H9 (cell line): ENCODE measurements at regions not wholly inside any gene's neighbourhood (a gene's known extent, or its start where the extent isn't known, plus 50 kb on each side); places are given as distances from the start of the nearest gene placed in this dataset.

Experiments
- DNase-seq: peaks from one replicate; pipeline ENCODE4 v3.0.0-alpha.2; 2017
- H2AFZ ChIP-seq: one replicate; pipeline ENCODE4 v1.6.1; 2013; ENCODE audit warnings: mild to moderate bottlenecking, low read length, control low read depth, moderate library complexity
- H2AK5ac ChIP-seq: 2 replicates; pipeline ENCODE4 v1.6.1; 2013; ENCODE audit warnings: low read length, control low read depth, mixed read lengths; ENCODE audit not compliant: insufficient read length
- H2BK120ac ChIP-seq: one replicate; pipeline ENCODE4 v1.6.1; 2013; ENCODE audit warnings: low read depth, mild to moderate bottlenecking, low read length, control low read depth, inconsistent platforms; ENCODE audit not compliant: poor library complexity, severe bottlenecking
- H2BK12ac ChIP-seq: 2 replicates; pipeline ENCODE4 v1.6.1; 2013; ENCODE audit warnings: low read length, control low read depth, mixed read lengths, low read depth; ENCODE audit not compliant: insufficient read length
- H2BK15ac ChIP-seq: 2 replicates; pipeline ENCODE4 v1.6.1; 2013; ENCODE audit warnings: low read depth, low read length, control low read depth
- H2BK20ac ChIP-seq: one replicate; pipeline ENCODE4 v1.6.1; 2013; ENCODE audit warnings: low read depth, mild to moderate bottlenecking, low read length, control low read depth, inconsistent platforms; ENCODE audit not compliant: poor library complexity, severe bottlenecking
- H2BK5ac ChIP-seq: 2 replicates; pipeline ENCODE4 v1.6.1; 2013; ENCODE audit warnings: low read length, control low read depth, mixed read lengths; ENCODE audit not compliant: insufficient read length
- H3K14ac ChIP-seq: 2 replicates; pipeline ENCODE4 v1.6.1; 2013; ENCODE audit warnings: low read length, control low read depth; ENCODE audit not compliant: insufficient read depth
- H3K18ac ChIP-seq: 2 replicates; pipeline ENCODE4 v1.6.1; 2013; ENCODE audit warnings: low read depth, mild to moderate bottlenecking, mixed read lengths, low read length, control low read depth; ENCODE audit not compliant: insufficient read length
- H3K23ac ChIP-seq: 2 replicates; pipeline ENCODE4 v1.6.1; 2013; ENCODE audit warnings: low read length, control low read depth, mixed read lengths, low read depth; ENCODE audit not compliant: insufficient read length
- H3K23me2 ChIP-seq: 2 replicates; pipeline ENCODE4 v1.6.1; 2013; ENCODE audit warnings: low read depth, mild to moderate bottlenecking, mixed read lengths, low read length, control low read depth; ENCODE audit not compliant: insufficient read length, poor library complexity, severe bottlenecking
- H3K27ac ChIP-seq: 2 replicates; pipeline ENCODE4 v1.5.1; 2013; ENCODE audit warnings: low read length, control low read depth, mixed read lengths, low read depth; ENCODE audit not compliant: insufficient read length
- H3K27me3 ChIP-seq: 2 replicates; pipeline ENCODE4 v1.6.1; 2013; ENCODE audit warnings: low read length, control low read depth, inconsistent platforms; ENCODE audit not compliant: insufficient read depth
- H3K4ac ChIP-seq: 2 replicates; pipeline ENCODE4 v1.6.1; 2013; ENCODE audit warnings: low read depth, mild to moderate bottlenecking, control low read depth, inconsistent platforms, low read length, moderate library complexity
- H3K4me1 ChIP-seq: 2 replicates; pipeline ENCODE4 v1.6.1; 2013; ENCODE audit warnings: low read length, control low read depth, inconsistent platforms; ENCODE audit not compliant: insufficient read depth
- H3K4me2 ChIP-seq: 2 replicates; pipeline ENCODE4 v1.6.1; 2013; ENCODE audit warnings: low read length, control low read depth, mixed read lengths; ENCODE audit not compliant: insufficient read length, insufficient read depth
- H3K56ac ChIP-seq: 2 replicates; pipeline ENCODE4 v1.6.1; 2013; ENCODE audit warnings: low read depth, mild to moderate bottlenecking, mixed read lengths, low read length, control low read depth; ENCODE audit not compliant: insufficient read length
- H3K79me1 ChIP-seq: 2 replicates; pipeline ENCODE4 v1.6.1; 2013; ENCODE audit warnings: low read depth, mild to moderate bottlenecking, moderate library complexity, low read length, control low read depth, inconsistent platforms; ENCODE audit not compliant: insufficient read depth, poor library complexity, severe bottlenecking
- H3K79me2 ChIP-seq: 2 replicates; pipeline ENCODE4 v1.6.1; 2013; ENCODE audit warnings: low read length, control low read depth, inconsistent platforms; ENCODE audit not compliant: insufficient read depth
- H3K9ac ChIP-seq: 2 replicates; pipeline ENCODE4 v1.6.1; 2013; ENCODE audit warnings: low read length, control low read depth, mixed read lengths; ENCODE audit not compliant: insufficient read length; ENCODE audit errors: extremely low read depth
- H3K9me3 ChIP-seq: one replicate; pipeline ENCODE4 v1.6.1; 2013; ENCODE audit warnings: low read depth, low read length, inconsistent platforms; ENCODE audit not compliant: control insufficient read depth
- H3T11ph ChIP-seq: one replicate; pipeline ENCODE4 v1.6.1; 2013; ENCODE audit warnings: mild to moderate bottlenecking, low read length, control low read depth, inconsistent platforms
- H4K20me1 ChIP-seq: one replicate; pipeline ENCODE4 v1.6.1; 2013; ENCODE audit not compliant: control insufficient read depth, insufficient read length, insufficient read depth
- H4K5ac ChIP-seq: 2 replicates; pipeline ENCODE4 v1.6.1; 2013; ENCODE audit warnings: low read depth, mild to moderate bottlenecking, mixed read lengths, low read length, control low read depth; ENCODE audit not compliant: insufficient read length
- H4K8ac ChIP-seq: replicated peaks from 2 replicates; pipeline ENCODE4 v1.6.1; 2013; ENCODE audit warnings: low read length, control low read depth, mixed read lengths, low read depth; ENCODE audit not compliant: insufficient read length
- H4K91ac ChIP-seq: 2 replicates; pipeline ENCODE4 v1.6.1; 2013; ENCODE audit warnings: low read depth, mild to moderate bottlenecking, moderate library complexity, mixed read lengths, low read length, control low read depth; ENCODE audit not compliant: insufficient read length
- H3K27ac Mint-ChIP-seq, 3 experiments: 2 replicates in 2 of 3; 3 replicates in 1 of 3; pipeline ENCODE4 v1.8.0; 2020 to 2021; ENCODE audit warnings: mixed read lengths in 3 of 3, mild to moderate bottlenecking in 1 of 3, moderate library complexity in 1 of 3
- H3K27me3 Mint-ChIP-seq: 2 replicates; pipeline ENCODE4 v1.8.0; 2021; ENCODE audit warnings: low read depth, mild to moderate bottlenecking, moderate library complexity, mixed read lengths
- H3K36me3 Mint-ChIP-seq, 3 experiments: 2 replicates in 2 of 3; 3 replicates in 1 of 3; pipeline ENCODE4 v1.8.0; 2020 to 2021; ENCODE audit warnings: low read depth in 3 of 3, mixed read lengths in 3 of 3; ENCODE audit not compliant: insufficient read depth in 1 of 3
- H3K4me1 Mint-ChIP-seq, 2 experiments: 2 replicates each; pipeline ENCODE4 v1.8.0; 2020; ENCODE audit warnings: mixed read lengths in 2 of 2
- H3K4me3 Mint-ChIP-seq, 2 experiments: 2 replicates in 1 of 2; 3 replicates in 1 of 2; pipeline ENCODE4 v1.8.0; 2020 to 2021; ENCODE audit warnings: mild to moderate bottlenecking in 2 of 2, mixed read lengths in 2 of 2, moderate library complexity in 1 of 2
- H3K9me3 Mint-ChIP-seq, 2 experiments: 2 replicates in 1 of 2; 3 replicates in 1 of 2; pipeline ENCODE4 v1.8.0; 2020; ENCODE audit warnings: mild to moderate bottlenecking in 2 of 2, mixed read lengths in 2 of 2, moderate library complexity in 1 of 2
- WGBS: extraction: QIAGEN DNeasy Blood & Tissue Kit; methylation state at CpG from one replicate; pipeline ENCODE4 v1.1.7; 2013; ENCODE audit warnings: missing lambda C conversion rate, low lambda C conversion rate, mixed read lengths; ENCODE audit not compliant: insufficient read length; ENCODE audit errors: extremely low coverage; 5-methylcytosine and 5-hydroxymethylcytosine counted together
- TF ChIP-seq, protein P1 (sequence below): fragments of 200-600 bp; sonication (generic); conservative IDR thresholded peaks from 3 replicates; pipeline ENCODE4 v1.8.0; 2021; ENCODE audit warnings: antibody characterized with exemption, mild to moderate bottlenecking

DNA sequence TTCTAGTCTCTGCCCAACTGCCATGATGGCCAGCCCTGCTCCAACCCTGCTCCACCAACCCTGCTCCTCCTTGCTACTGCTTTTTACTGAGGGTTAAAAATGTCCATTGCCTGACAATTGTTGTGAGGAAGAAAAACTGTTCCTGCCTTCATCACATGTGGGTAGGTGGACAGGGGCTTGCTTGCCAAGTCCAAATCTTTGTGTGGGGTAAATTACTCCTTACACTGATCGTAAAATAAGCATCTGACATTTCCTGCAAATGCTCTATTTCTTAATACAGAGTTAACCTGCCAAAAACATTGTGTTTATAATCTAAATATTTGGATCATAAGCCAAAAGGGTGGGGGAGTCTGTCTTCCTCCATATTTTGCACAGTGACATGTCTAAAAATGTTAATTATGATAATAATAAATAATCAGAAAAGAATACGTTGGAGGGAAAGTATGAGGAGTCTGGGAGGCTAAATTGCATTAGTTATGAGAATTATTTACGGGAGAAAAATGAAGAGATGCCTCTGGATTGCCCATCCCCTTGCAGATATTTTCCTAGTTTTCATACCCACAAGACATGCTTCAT, 242.5 kb upstream of the TBL1XR1 start:
- DNase-seq = no peak
- no peak overlapping the region for H2AFZ ChIP-seq
- Mint-ChIP-seq H3K36me3 (no peaks in the 10 kb centered on the region), H3K27ac (no peak overlapping the region; a peak in 1 of 7 replicates), H3K27me3 (no peaks in the 10 kb centered on the region), H3K9me3 (no peaks in the 10 kb centered on the region), H3K4me3 (no peak overlapping the region), H3K4me1 (no peaks in the 10 kb centered on the region)
- H2BK15ac ChIP-seq = no peak overlapping the region
- WGBS = 100% methylated on average over 2 of the region's 3 CpGs
- H3K23me2 ChIP-seq = no peaks in the 10 kb centered on the region
- no peak overlapping the region for H3K4me2 ChIP-seq
- no peak overlapping the region for H3K27ac ChIP-seq
- no peaks in the 10 kb centered on the region for H3K9me3 ChIP-seq
- H2AK5ac ChIP-seq = no peak overlapping the region
- TF ChIP-seq, protein P1, sequence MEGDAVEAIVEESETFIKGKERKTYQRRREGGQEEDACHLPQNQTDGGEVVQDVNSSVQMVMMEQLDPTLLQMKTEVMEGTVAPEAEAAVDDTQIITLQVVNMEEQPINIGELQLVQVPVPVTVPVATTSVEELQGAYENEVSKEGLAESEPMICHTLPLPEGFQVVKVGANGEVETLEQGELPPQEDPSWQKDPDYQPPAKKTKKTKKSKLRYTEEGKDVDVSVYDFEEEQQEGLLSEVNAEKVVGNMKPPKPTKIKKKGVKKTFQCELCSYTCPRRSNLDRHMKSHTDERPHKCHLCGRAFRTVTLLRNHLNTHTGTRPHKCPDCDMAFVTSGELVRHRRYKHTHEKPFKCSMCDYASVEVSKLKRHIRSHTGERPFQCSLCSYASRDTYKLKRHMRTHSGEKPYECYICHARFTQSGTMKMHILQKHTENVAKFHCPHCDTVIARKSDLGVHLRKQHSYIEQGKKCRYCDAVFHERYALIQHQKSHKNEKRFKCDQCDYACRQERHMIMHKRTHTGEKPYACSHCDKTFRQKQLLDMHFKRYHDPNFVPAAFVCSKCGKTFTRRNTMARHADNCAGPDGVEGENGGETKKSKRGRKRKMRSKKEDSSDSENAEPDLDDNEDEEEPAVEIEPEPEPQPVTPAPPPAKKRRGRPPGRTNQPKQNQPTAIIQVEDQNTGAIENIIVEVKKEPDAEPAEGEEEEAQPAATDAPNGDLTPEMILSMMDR = no peak
- no peak overlapping the region for H3T11ph ChIP-seq
- no peak overlapping the region for H4K8ac ChIP-seq
- H4K20me1 ChIP-seq = no peaks in the 10 kb centered on the region
- no peak overlapping the region for H4K91ac ChIP-seq
- H3K79me2 ChIP-seq = no peaks in the 10 kb centered on the region
- no peak overlapping the region for H3K56ac ChIP-seq
- H2BK5ac ChIP-seq = no peak overlapping the region
- H3K23ac ChIP-seq = no peak overlapping the region
- no peak overlapping the region for H4K5ac ChIP-seq
- H2BK20ac ChIP-seq = no peak overlapping the region
- no peak overlapping the region for H3K18ac ChIP-seq
- no peak overlapping the region for H2BK120ac ChIP-seq
- H3K4me1 ChIP-seq = no peaks in the 10 kb centered on the region
- no peak overlapping the region for H3K14ac ChIP-seq
- H2BK12ac ChIP-seq = no peak overlapping the region
- H3K79me1 ChIP-seq = no peaks in the 10 kb centered on the region
- no peak overlapping the region for H3K4ac ChIP-seq
- H3K27me3 ChIP-seq = no peaks in the 10 kb centered on the region
- no peak overlapping the region for H3K9ac ChIP-seq
